IMR-90 (cell line): ENCODE measurements at regions not wholly inside any gene's neighbourhood (a gene's known extent, or its start where the extent isn't known, plus 50 kb on each side); places are given as distances from the start of the nearest gene placed in this dataset.

ENCODE experiments used
- ATAC-seq: fragments of 200-7000 bp; cut with Tn5 transposase; 2 replicates; pipeline ENCODE4 v1.9.1; 2020; ENCODE audit warnings: low read depth, mild to moderate bottlenecking, moderate library complexity
- BruUV-seq: library from RNA; stranded (reverse); fragments of 400-500 nt; replicated peaks from 2 replicates; lab custom pipeline; 2021; lab: Mats Ljungman, UMichigan
- CTCF ChIA-PET: fragments of 300-600 bp; formaldehyde crosslinking; extraction: SDS; loops from one replicate; lab custom pipeline; 2021; ENCODE audit warnings: antibody characterized with exemption; lab: Yijun Ruan, JAX
- POLR2A ChIA-PET: fragments of 300-600 bp; sonication (Branson Sonifier 250); formaldehyde crosslinking; loops from one replicate; lab custom pipeline; 2022; ENCODE audit warnings: antibody characterized with exemption; ENCODE audit not compliant: unreplicated experiment; lab: Charles Lee
- DNase-seq: peaks from one replicate; pipeline ENCODE4 v3.0.0; 2013
- H2AFZ ChIP-seq: replicated peaks from 2 replicates; pipeline ENCODE3; 2013; ENCODE audit warnings: low read length, mild to moderate bottlenecking; ENCODE audit not compliant: poor library complexity
- H2AK5ac ChIP-seq: 2 replicates; pipeline ENCODE4 v1.6.1; 2013; ENCODE audit warnings: low read depth, low read length, inconsistent platforms
- H2AK9ac ChIP-seq: replicated peaks from 2 replicates; pipeline ENCODE3; 2013; ENCODE audit warnings: mild to moderate bottlenecking, low read depth, low read length, moderate library complexity; ENCODE audit not compliant: poor library complexity
- H2BK120ac ChIP-seq: 2 replicates; pipeline ENCODE4 v1.6.1; 2013; ENCODE audit warnings: low read depth, low read length, inconsistent platforms
- H2BK15ac ChIP-seq: 3 replicates; pipeline ENCODE4 v1.6.1; 2013; ENCODE audit warnings: low read depth, low read length, inconsistent platforms
- H2BK20ac ChIP-seq: 2 replicates; pipeline ENCODE4 v1.6.1; 2013; ENCODE audit warnings: low read depth, mild to moderate bottlenecking, inconsistent platforms, low read length, moderate library complexity
- H2BK5ac ChIP-seq: 2 replicates; pipeline ENCODE4 v1.6.1; 2013; ENCODE audit warnings: mild to moderate bottlenecking, low read depth, low read length, inconsistent platforms; ENCODE audit not compliant: poor library complexity, severe bottlenecking
- H3K14ac ChIP-seq: replicated peaks from 2 replicates; pipeline ENCODE4 v1.6.1; 2013; ENCODE audit warnings: low read depth, low read length, inconsistent platforms
- H3K18ac ChIP-seq: 2 replicates; pipeline ENCODE4 v1.6.1; 2013; ENCODE audit warnings: low read depth, low read length, control low read depth
- H3K23ac ChIP-seq: 2 replicates; pipeline ENCODE4 v1.6.1; 2013; ENCODE audit warnings: low read depth, low read length, inconsistent platforms
- H3K27ac ChIP-seq: 2 replicates; pipeline ENCODE4 v1.5.1; 2013; ENCODE audit warnings: mild to moderate bottlenecking, control low read depth, low read length; ENCODE audit not compliant: insufficient read depth
- H3K27me3 ChIP-seq: 2 replicates; pipeline ENCODE4 v1.6.1; 2013; ENCODE audit warnings: low read length; ENCODE audit not compliant: control insufficient read depth, insufficient read depth
- H3K36me3 ChIP-seq: 2 replicates; pipeline ENCODE4 v1.6.1; 2013; ENCODE audit warnings: low read length, mixed read lengths; ENCODE audit not compliant: control insufficient read depth, insufficient read depth
- H3K4ac ChIP-seq: 2 replicates; pipeline ENCODE4 v1.6.1; 2013; ENCODE audit warnings: low read depth, low read length, inconsistent platforms
- H3K4me1 ChIP-seq: 2 replicates; pipeline ENCODE4 v1.6.1; 2013; ENCODE audit warnings: low read length, mixed read lengths; ENCODE audit not compliant: control insufficient read depth, insufficient read depth
- H3K4me2 ChIP-seq: 2 replicates; pipeline ENCODE4 v1.6.1; 2013; ENCODE audit warnings: low read depth, mild to moderate bottlenecking, control low read depth, low read length, moderate library complexity
- H3K4me3 ChIP-seq: 2 replicates; pipeline ENCODE4 v1.5.1; 2013; ENCODE audit warnings: low read depth, mild to moderate bottlenecking, control low read depth, low read length, moderate library complexity; ENCODE audit not compliant: insufficient read depth
- H3K56ac ChIP-seq: 2 replicates; pipeline ENCODE4 v1.6.1; 2013; ENCODE audit warnings: low read length, inconsistent platforms; ENCODE audit not compliant: insufficient read depth; ENCODE audit errors: extremely low read depth
- H3K79me1 ChIP-seq, 2 experiments: 2 replicates each; pipeline ENCODE4 v1.6.1; 2013; ENCODE audit warnings: low read length in 2 of 2, inconsistent platforms in 1 of 2, low read depth in 1 of 2
- H3K9ac ChIP-seq: 2 replicates; pipeline ENCODE4 v1.6.1; 2013; ENCODE audit warnings: low read depth, low read length, control low read depth
- H3K9me1 ChIP-seq: 2 replicates; pipeline ENCODE4 v1.6.1; 2013; ENCODE audit warnings: low read length, inconsistent platforms; ENCODE audit not compliant: insufficient read depth
- H3K9me3 ChIP-seq: 2 replicates; pipeline ENCODE4 v1.6.1; 2013; ENCODE audit warnings: low read length; ENCODE audit not compliant: control insufficient read depth, insufficient read depth
- H4K20me1 ChIP-seq: 2 replicates; pipeline ENCODE4 v1.6.1; 2013; ENCODE audit warnings: low read length, inconsistent platforms; ENCODE audit not compliant: insufficient read depth
- H4K5ac ChIP-seq: 2 replicates; pipeline ENCODE4 v1.6.1; 2013; ENCODE audit warnings: mild to moderate bottlenecking, low read depth, low read length, control low read depth
- H4K8ac ChIP-seq, 2 experiments: 2 replicates each; pipeline ENCODE4 v1.6.1; 2013; ENCODE audit warnings: low read depth in 2 of 2, low read length in 2 of 2, control low read depth in 1 of 2, inconsistent platforms in 1 of 2
- H4K91ac ChIP-seq: 2 replicates; pipeline ENCODE4 v1.6.1; 2013; ENCODE audit warnings: low read depth, low read length, inconsistent platforms; ENCODE audit not compliant: insufficient read depth
- CEBPB ChIP-seq: IDR thresholded peaks from 2 replicates; pipeline ENCODE4 v1.6.1; 2012; ENCODE audit warnings: low read depth, low read length, improper control_type of control experiment
- CHD1 ChIP-seq: IDR thresholded peaks from 2 replicates; pipeline ENCODE4 v1.6.1; 2012; ENCODE audit warnings: low read depth, low read length, improper control_type of control experiment
- MAFK ChIP-seq: IDR thresholded peaks from 2 replicates; pipeline ENCODE4 v1.6.1; 2012; ENCODE audit warnings: low read depth, low read length, improper control_type of control experiment
- MXI1 ChIP-seq: IDR thresholded peaks from 2 replicates; pipeline ENCODE4 v1.6.1; 2012; ENCODE audit warnings: low read depth, mild to moderate bottlenecking, low read length, moderate library complexity, borderline replicate concordance
- NFE2L2 ChIP-seq: fragments of 150-350 bp; IDR thresholded peaks from 2 replicates; pipeline ENCODE4 v1.6.1; 2016; ENCODE audit warnings: low read depth, mild to moderate bottlenecking, low read length
- POLR2A ChIP-seq: IDR thresholded peaks from 2 replicates; pipeline ENCODE4 v1.6.1; 2012; ENCODE audit warnings: mild to moderate bottlenecking, low read depth, low read length
- RAD21 ChIP-seq: IDR thresholded peaks from 2 replicates; pipeline ENCODE4 v1.6.1; 2012; ENCODE audit warnings: low read length, improper control_type of control experiment
- RCOR1 ChIP-seq: IDR thresholded peaks from 2 replicates; pipeline ENCODE4 v1.6.1; 2012; ENCODE audit warnings: mild to moderate bottlenecking, low read length, improper control_type of control experiment; ENCODE audit not compliant: insufficient replicate concordance
- dilution Hi-C: fragments of 300-500 bp; cut with HindIII; formaldehyde crosslinking; loops from one replicate; pipeline ENCODE4 v1.14.3; 2018; ENCODE audit warnings: low sequenced_read_pairs; ENCODE audit not compliant: unreplicated experiment
- in situ Hi-C: fragments of 300-500 bp; cut with MboI; formaldehyde crosslinking; loops from 3 replicates; pipeline ENCODE4 v1.14.3; 2019; ENCODE audit warnings: low sequenced_read_pairs, inconsistent platforms, mixed read lengths
- intact Hi-C: fragments of 100-400 bp; cut with micrococcal nuclease; formaldehyde crosslinking; loops from 2 replicates; pipeline ENCODE4 v1.10.0; 2022
- TF ChIP-seq, protein P1 (sequence below): fragments of 150-350 bp; IDR thresholded peaks from 2 replicates; pipeline ENCODE4 v1.6.1; 2017; ENCODE audit warnings: mild to moderate bottlenecking, antibody characterized with exemption, low read length, low read depth
- TF ChIP-seq, protein P2 (sequence below): conservative IDR thresholded peaks from 2 replicates; pipeline ENCODE4 v1.5.1; 2012; ENCODE audit warnings: mild to moderate bottlenecking, low read depth, low read length, improper control_type of control experiment

DNA sequence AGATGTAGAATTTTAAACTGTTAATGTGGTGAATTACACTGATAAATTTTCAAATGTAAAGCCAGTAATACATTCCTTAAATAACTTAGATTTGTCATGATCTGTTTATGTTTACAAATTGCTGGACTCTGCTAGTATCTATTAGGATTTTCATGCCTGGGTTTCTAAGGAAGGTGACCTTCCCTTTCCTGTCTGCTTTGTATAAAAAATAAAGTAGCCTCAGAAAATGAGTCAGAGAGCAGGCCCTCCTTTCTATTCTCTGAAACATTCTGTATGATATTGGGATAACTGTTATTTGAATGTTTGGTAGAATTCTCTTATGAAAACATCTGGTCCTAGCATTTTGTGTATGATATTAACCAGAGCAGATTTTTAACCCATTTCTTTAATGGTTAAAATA is 255.3 kb downstream of the SYK start:
- Histone ChIP-seq H3K27me3 (no peaks in the 10 kb centered on the region), H3K14ac (no peak overlapping the region), H2AFZ (no peak overlapping the region), H3K4me3 (no peak overlapping the region), H3K9me1 (peaks cover 8% of the 10 kb centered on the region), H3K56ac (no peak overlapping the region), H3K4me2 (no peak overlapping the region), H2AK5ac (no peak overlapping the region), H3K27ac (no peak overlapping the region), H4K91ac (no peak overlapping the region), H2BK120ac (no peak overlapping the region), H3K4me1 (peaks cover 19% of the 10 kb centered on the region), H3K23ac (no peak overlapping the region), H3K9ac (no peak overlapping the region), H3K36me3 (no peaks in the 10 kb centered on the region), H3K4ac (no peak overlapping the region), H3K9me3 (no peaks in the 10 kb centered on the region), H4K5ac (no peak overlapping the region), H4K20me1 (no peaks in the 10 kb centered on the region), H4K8ac (no peak overlapping the region; a peak in 1 of 4 replicates), H2BK20ac (no peak overlapping the region), H2AK9ac (no peak overlapping the region), H2BK5ac (peak overlapping the region; percentile 59), H2BK15ac (no peak overlapping the region), H3K18ac (no peak overlapping the region), H3K79me1 (peaks cover 0 to 7% of the 10 kb centered on the region in 2 experiments; a peak in 1 of 4 replicates)
- in situ Hi-C loops (no loop called here), dilution Hi-C loops (no loop called here), intact Hi-C loops (no loop called here)
- DNase-seq (peak; percentile 60), ATAC-seq (peak; percentile 57)
- ChIA-PET POLR2A (no interaction called here), CTCF (no interaction called here)
- TF ChIP-seq CEBPB (no peak), CHD1 (no peak), RCOR1 (no peak), NFE2L2 (no peak), MAFK (no peak), POLR2A (no peak), RAD21 (no peak), MXI1 (no peak)
- TF ChIP-seq, protein P1, sequence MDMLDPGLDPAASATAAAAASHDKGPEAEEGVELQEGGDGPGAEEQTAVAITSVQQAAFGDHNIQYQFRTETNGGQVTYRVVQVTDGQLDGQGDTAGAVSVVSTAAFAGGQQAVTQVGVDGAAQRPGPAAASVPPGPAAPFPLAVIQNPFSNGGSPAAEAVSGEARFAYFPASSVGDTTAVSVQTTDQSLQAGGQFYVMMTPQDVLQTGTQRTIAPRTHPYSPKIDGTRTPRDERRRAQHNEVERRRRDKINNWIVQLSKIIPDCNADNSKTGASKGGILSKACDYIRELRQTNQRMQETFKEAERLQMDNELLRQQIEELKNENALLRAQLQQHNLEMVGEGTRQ, result no peak
- TF ChIP-seq, protein P2, sequence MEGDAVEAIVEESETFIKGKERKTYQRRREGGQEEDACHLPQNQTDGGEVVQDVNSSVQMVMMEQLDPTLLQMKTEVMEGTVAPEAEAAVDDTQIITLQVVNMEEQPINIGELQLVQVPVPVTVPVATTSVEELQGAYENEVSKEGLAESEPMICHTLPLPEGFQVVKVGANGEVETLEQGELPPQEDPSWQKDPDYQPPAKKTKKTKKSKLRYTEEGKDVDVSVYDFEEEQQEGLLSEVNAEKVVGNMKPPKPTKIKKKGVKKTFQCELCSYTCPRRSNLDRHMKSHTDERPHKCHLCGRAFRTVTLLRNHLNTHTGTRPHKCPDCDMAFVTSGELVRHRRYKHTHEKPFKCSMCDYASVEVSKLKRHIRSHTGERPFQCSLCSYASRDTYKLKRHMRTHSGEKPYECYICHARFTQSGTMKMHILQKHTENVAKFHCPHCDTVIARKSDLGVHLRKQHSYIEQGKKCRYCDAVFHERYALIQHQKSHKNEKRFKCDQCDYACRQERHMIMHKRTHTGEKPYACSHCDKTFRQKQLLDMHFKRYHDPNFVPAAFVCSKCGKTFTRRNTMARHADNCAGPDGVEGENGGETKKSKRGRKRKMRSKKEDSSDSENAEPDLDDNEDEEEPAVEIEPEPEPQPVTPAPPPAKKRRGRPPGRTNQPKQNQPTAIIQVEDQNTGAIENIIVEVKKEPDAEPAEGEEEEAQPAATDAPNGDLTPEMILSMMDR, result no peak
- BruUV-seq, result no TSS peak
